Fibroblast of peridontal ligament (primary cell): ENCODE measurements at regions not wholly inside any gene's neighbourhood (a gene's known extent, or its start where the extent isn't known, plus 50 kb on each side); places are given as distances from the start of the nearest gene placed in this dataset.
"Not testable (repeated sequence)": the region's sequence is repeated elsewhere in the genome, so short reads cannot be mapped to it uniquely, and the experiment has no call there.

Experiments
- DNase-seq: peaks from one replicate; pipeline ENCODE4 v3.0.0-alpha.2; 2010; ENCODE audit errors: extremely low read depth

- not testable (repeated sequence) for DNase-seq
Measured at GRCh38 chr11:33971530-33971929, 79.7 kb upstream of the LMO2 start.

- peak; percentile 69 for DNase-seq
Measured at GRCh38 chr11:33970984-33971466, 79.1 kb upstream of the LMO2 start.

- no peak for DNase-seq
Measured at GRCh38 chr11:33967451-33967850, 75.6 kb upstream of the LMO2 start.

- DNase-seq = no peak
Measured at GRCh38 chr11:33965032-33965431, 73.2 kb upstream of the LMO2 start.

GRCh38 chr11:33959855-33960400 lies 68.1 kb upstream of the LMO2 start:
- no peak for DNase-seq

- DNase-seq = no peak
Measured at GRCh38 chr11:33957304-33957917, 65.5 kb upstream of the LMO2 start.

- no peak for DNase-seq
Measured at GRCh38 chr11:33956611-33957010, 64.7 kb upstream of the LMO2 start.

GRCh38 chr11:33953289-33953688 lies 61.4 kb upstream of the LMO2 start:
- DNase-seq = no peak

- no peak for DNase-seq
Measured at GRCh38 chr11:33952805-33953204, 60.9 kb upstream of the LMO2 start.

- DNase-seq = no peak
Measured at GRCh38 chr11:33949252-33949913, 57.5 kb upstream of the LMO2 start.

- no peak for DNase-seq
Measured at GRCh38 chr11:33948494-33948893, 56.6 kb upstream of the LMO2 start.

- not testable (repeated sequence) for DNase-seq
Measured at GRCh38 chr11:33947918-33948317, 56.0 kb upstream of the LMO2 start.

- DNase-seq = no peak
Measured at GRCh38 chr11:33946930-33947329, 55.1 kb upstream of the LMO2 start.

GRCh38 chr11:33945481-33946268 lies 53.8 kb upstream of the LMO2 start:
- DNase-seq = no peak

- no peak for DNase-seq
Measured at GRCh38 chr11:33944693-33945424, 53.0 kb upstream of the LMO2 start.

- DNase-seq = no peak
Measured at GRCh38 chr11:33944345-33944692, 52.4 kb upstream of the LMO2 start.

- peak; percentile 92 for DNase-seq
Measured at GRCh38 chr11:33942954-33943353, 51.1 kb upstream of the LMO2 start.

GRCh38 chr11:33941637-33942160 lies 49.8 kb upstream of the LMO2 start:
- DNase-seq = peak; percentile 17
